ENCODE measurements at regions not wholly inside any gene's neighbourhood (a gene's known extent, or its start where the extent isn't known, plus 50 kb on each side); places are given as distances from the start of the nearest gene placed in this dataset.
"Not testable (repeated sequence)": the region's sequence is repeated elsewhere in the genome, so short reads cannot be mapped to it uniquely, and the experiment has no call there.

DNA sequence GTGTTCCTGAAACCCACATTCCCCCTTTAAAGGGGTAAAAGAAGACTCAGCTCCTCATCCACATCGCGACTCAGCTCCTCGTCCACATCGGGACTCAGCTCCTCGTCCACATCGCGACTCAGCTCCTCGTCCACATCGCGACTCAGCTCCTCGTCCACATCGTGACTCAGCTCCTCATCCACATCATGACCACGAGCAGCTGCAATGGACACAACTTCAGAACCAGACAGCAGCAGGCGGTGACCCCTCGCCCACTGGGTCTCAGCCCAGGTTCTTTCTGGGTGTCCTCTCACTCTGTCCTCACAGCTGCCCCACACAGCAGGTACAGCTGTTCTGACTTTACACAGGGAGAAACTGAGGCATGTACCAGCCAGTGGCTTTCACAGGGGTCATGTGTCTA is 163.5 kb upstream of the SALL3 start:
- DNase-seq: no peak

DNA sequence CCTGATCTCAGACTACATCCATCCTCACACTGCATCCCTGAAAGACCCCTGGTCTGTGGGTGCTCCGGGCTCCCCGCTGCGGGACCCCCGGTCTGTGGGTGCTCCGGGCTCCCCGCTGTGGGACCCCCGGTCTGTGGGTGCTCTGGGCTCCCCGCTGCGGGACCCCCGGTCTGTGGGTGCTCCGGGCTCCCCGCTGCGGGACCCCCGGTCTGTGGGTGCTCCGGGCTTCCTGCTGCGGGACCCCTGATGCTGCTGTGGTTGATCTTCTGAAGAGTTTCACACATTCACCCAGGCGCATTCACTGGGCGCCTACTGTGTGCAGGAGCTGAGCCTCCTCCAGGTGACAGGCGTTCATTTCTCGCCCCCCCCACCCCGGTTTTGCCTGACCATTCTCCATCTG is 162.7 kb upstream of the SALL3 start:
- no peak for DNase-seq

DNA sequence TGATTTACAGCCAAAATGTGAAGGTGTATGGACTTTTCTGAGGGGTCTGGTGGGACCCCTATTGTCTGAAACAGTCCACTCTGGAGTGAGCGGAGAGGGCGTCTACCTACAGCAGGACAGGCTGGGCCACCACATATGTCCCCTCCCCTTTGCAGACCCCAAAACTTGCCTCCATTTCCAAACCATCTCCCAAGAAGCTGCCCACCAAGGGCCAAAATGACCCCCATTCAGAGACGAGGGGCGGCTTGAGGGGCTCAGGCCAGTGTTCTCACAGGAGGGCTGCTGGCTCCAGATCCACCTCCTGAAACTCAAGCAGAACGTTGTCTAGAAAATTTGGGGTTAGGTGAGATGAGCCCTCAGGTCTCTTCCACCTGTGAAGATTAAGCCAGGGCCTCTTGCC is 161.1 kb upstream of the SALL3 start:
- DNase-seq: no peak

DNA sequence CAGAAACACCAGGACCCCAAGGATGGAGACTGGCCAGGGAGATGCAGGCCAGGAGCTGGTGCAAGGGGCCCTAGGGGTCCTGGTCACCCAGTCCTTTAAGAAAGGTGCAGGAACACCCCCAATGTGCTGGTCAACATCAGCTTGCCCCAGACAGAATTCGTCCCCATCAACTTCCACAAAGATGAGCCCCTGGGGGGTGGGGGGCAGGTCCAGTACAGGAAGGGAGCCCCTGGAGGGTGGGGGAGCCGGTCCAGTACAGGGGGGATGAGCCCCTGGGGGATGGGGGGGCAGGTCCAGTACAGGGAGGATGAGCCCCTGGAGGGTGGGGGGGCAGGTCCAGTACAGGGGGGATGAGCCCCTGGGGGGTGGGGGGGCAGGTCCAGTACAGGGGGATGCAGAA is 160.7 kb upstream of the SALL3 start:
- DNase-seq: no peak

DNA sequence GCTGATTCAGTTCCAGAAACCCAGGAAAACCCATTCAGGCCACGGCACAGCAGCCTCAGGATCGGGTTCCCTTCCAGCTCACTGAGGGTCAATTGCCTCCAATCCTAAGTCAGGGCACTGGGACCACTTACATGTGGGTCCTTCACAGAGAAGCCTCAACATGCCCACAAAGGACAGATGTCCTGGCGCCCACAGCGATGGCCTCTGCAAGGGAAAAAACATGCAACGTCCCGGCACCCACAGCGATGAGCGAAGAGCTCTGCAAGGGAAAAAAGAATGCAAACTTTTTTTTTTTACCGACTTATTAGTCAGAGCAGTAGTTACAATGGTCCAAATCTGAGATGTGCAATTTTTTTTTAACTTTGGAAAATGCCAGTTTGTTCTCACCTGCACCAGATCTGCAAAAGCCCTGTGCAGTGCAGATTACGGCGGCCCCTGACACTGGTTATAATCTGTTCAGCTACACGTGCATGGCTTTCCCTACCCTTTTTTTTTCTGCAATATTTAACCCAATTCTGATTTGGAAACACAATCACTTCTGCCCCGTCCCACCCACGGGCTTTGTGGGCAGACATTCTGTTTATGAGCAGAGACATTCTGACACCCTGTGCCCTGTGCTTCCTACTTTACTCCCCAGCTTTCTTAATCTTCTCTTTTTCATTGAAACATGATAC is 159.3 kb upstream of the SALL3 start:
- no peak for DNase-seq

DNA sequence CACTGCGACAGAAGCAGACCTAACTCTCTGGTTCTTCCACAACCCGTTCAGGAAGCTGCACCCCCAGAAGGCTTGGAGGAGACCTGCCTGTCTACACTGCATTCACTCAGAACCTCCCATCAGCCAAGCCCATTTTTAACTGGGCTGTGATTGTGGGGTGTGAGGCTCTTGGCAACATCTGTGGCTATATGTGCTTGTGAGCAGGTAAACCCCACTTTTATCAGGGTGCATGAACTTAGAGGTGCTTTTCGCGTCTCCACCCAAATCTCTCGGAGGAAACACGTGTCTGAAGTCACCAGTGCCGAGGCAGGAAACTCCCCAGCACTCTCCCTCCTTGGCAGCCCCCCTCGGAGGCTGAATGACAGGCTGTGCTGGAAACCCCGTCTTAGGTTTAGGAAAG is 158.2 kb upstream of the SALL3 start:
- DNase-seq: no peak

DNA sequence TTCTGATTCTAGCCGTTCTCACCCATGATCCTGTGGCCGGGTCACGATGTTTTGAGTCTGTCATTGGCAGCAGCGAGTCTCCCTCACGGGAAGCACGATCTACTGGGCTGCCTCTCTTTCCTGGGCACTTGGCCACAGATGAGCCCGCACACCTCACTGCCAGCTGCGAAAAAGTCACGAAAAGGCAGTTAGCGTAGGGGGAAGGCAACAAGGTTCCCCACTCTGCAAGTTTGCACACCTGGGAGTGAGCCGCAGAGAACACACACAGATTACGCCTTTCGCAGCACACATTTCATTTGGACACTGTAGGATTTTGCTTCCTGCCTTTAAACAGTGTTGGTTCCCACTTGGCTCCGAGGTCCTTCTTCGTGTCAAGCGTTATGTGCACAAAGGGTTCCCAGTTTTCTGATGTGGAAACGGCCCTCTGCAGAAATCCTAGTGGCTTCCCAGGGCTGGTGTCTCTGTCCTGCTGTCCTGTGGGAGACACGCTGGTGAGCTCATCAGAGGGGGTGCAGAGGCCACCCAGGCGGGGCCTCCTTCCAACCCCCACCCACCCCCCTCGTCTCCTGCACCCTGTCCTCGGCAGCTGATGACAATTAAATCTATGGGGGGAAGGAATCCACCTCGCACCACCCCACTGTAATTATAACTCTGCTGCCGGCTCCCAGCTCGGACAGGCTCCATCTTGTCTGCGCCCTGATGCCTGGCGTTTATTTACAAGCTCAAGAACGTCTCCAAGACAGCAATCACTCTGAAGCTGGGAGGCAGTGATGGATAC is 157.3 kb upstream of the SALL3 start:
- DNase-seq: no peak

DNA sequence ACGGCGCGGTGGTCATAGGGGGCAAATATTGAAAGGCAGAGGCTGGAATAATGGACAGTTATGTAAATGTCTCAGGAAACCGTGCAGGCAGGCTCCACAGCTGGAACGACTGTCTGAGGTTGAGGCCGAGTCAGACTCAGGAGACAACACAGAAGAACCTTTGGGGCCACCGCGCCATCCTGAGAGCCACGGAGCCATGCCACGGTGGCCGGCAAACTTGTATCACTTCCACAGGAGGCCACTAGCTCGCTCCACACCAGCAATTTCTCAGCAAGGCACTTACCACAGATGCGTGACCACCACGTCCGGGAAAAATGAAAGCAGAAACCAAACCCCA is 156.7 kb upstream of the SALL3 start:
- DNase-seq: no peak

DNA sequence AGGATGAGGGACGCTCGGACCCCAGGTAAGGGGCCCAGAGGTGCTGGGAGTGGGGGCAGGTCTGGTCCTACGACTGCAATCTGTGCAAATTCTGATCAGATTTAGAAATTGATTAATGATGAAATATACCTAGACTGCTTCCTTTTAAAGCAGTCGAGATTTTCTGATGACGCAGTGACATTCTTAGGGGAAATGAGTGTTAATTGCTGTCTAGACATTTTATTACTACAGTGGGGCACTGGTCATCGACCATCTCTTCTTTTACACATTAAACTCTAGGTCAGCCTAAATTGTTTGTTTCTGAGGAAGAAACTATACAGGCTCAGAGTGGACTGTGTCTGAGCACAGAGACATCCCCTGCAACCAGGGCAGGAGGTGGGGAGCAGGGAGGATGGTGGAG is 154.4 kb upstream of the SALL3 start:
- no peak for DNase-seq

DNA sequence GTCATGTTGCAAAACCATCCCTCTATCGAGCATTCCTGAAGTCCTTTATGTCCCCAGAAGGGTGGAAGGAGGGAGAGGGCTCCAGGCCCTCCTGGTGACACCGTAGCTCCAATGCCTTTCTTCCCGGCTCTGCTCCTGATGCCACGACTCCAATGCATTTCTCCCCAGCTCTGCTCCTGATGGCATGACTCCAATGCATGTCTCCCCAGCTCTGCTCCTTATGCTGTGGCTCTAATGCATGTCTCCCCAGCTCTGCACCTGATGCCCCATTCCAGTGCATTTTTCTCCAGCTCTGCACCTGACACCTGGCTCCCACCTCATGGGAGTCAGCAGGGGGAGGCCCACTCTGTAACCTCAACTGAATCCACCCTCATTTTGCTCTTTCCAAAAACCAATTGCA is 153.0 kb upstream of the SALL3 start:
- no peak for DNase-seq

DNA sequence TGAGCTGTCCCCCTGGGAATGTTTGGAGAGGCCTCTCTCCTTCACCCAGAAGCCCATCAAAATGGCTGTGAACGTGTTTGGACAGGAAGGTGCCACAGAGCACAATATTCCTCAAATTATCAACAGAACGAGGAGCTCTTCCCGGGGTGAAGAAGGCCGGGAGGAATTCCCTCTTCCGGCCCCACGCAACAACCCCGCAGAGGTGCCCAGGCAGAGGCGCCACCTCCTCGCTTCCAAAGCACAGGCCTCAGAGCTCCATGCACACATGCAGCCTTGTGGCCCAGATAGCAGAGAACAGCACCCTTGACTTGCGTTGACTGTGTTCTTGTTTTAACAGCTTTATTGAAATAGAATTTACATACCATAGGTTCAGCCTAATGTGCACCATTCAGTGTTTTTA is 152.5 kb upstream of the SALL3 start:
- DNase-seq: no peak

DNA sequence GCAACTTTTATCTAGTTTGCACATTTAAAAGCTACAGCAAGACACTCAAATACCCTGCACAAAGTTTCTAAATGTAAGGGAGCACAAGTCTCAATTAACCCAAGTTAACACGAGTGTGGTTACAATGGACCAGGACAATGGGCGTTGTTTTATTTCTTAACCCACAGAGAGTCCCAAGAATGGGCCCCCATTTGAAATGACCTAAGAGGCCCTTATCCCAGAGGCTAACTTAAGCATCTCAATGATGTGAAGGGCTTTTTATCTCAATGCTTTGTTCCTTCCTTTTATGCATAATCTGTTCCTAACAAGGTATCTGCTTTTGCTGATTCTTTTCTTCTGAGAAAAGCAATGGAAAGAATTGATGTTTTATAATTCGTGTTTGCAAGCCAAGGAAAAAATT is 151.5 kb upstream of the SALL3 start:
- no peak for DNase-seq

DNA sequence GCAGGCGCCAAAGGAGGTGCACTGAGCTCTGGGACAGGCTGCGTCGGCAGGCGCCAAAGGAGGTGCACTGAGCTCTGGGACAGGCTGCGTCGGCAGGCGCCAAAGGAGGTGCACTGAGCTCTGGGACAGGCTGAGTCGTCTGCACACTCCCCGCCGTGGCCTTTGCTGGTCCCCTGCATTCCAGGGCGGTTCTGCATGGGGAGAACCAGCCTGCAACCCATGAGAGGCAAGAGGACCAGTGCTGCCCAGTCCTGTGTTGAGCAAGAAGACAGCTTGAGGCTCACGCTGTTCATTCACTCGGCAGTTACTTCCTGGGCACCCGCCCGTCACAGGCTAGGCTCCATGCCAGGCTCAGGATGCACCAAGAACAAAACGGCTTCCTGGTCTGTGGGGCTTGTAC is 150.6 kb upstream of the SALL3 start:
- DNase-seq: not testable (repeated sequence)

DNA sequence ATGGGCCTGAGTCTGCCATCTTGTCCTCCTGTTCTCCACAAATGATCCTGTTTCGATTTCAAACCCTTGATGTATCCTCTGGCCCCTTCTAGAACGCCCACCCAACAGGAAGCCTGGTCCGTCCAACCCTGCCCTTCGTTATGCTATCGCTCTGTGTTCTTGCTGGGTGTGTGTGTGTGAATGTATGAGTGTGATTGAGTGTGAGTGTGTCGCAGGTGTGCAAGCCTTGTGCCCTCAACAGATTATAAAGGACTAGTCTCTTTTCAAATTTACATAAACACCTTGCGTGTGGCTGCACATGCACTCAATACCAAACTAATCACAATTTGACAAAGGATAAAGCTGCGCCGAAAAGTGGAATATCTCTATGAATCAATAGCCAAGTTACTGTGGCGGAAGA is 149.5 kb upstream of the SALL3 start:
- DNase-seq: no peak

DNA sequence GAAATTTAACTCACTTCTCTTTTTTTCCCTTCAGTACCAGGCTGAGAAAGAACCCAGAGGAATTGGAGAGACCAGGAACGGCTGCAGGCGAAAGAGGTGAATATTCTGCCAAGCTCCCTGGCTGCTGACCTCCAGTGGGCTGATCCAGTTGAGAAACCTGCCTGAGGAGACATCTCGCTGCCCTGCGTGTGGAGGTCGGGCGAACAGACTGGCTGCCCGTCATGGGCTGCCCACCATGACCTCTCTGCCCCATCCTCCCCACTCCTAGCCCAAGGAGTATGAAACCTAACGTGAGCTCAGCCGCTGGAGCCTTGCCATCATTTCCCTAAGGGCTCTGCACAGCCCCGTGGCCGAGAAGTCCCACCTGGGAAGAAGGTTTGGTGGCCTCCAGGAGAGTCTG is 148.8 kb upstream of the SALL3 start:
- DNase-seq: no peak

DNA sequence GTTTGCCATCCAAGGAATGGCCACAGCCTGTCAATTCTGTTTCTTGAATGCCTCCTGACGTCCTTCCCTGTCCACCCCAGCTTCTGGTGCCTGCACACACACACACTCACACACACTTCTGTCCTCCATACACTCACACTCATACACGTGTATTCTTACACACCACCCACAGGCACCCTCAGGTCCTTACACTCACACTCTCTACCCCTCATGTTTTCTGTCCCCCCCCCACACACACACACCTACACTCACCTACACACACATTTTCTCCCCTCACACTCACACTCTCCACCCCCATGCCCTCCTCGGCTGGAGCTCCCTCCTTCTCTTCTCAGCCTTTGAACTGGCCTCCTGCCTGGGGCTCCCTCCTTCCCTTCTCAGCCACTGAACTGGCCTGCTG is 148.0 kb upstream of the SALL3 start:
- no peak for DNase-seq

DNA sequence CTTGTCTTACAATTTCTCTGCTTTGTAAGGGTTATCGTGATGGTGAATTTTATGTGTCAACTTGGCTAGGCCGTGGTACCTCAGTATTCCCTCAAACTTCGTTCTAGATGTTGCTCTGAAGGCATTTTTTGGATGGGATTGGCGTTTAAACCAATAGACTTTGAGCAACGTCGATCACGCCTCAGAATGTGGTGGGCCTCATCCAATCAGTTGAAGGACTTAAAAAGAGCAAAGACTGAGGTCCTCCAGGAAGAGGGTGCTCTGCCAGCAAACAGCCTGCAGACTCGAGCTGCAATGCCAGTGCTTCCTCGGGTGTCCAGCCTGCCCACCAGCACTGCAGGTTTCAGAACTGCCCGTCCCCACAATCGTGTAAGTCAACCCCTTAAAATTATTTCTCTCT is 145.8 kb upstream of the SALL3 start:
- DNase-seq: no peak

DNA sequence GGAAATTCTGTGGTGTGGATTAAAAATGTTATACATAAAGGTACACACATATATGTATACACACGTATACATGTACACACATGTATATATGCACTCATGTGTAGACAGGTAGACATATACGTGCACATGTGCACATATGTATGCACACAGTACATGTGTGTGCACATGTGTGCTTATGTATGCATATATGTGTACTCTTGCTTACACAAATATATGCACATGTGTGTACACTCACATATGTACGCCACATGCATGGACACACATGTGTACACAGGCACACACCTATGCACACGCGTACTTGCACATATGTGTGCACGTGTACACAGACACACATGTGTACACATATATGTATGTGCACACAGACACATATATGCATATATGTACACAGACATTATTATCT is 142.8 kb upstream of the SALL3 start:
- DNase-seq: no peak

DNA sequence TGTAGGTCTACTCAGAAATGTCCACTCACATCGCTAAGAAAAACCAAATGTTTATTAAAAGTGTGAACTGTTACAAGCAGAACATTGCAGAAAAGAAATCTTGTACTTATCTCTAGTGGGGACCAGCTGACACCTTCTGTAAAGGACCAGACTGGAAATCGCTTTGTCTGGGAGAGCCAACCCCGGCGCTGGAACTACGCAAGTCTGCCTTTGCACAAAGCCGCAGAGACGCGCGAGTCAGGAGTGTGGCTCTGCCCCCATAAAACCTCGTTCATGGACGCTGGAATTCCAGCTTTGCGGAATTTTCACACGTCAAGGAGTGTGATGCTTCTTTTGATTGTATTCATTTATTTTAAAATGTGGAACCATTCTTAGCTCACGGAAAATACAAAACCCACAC is 141.9 kb upstream of the SALL3 start:
- no peak for DNase-seq

DNA sequence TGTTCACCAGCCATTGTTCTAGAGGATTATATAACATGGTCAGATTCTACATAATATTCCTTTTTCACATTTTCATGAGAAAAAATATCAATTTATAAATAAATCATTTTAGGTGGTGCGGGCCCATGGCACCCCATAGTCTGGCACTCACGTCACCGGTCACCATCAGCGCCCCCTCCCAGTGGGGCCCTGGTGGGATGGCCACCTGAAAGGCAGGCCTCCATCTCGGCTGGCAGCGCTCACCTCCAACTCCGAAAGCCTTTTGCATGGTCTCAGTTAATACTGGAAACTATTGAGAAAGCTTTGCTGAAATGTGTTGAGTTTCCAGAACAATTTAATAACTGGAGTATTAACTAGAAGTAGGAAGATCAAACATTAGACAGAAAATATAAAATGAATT is 141.4 kb upstream of the SALL3 start:
- no peak for DNase-seq

DNA sequence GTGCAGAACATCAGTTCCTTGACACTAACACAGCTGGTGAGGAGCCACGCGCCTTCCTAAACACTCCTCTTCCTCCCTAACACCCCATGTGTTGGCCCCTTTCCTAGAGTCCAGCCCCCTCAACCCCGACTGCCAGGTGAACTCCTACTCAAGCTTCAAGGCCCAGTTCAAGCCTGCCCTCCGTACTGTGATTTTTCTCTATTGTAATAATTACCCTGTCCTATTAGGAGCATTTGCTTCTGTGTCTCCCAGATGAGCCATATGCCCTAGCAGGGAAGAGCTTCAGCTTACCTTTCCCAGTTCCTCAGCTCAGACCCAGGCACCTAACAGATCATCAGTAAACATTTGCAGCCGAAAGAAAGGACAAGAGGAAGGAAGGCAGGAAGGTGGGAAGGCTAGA is 130.6 kb upstream of the SALL3 start:
- no peak for DNase-seq

DNA sequence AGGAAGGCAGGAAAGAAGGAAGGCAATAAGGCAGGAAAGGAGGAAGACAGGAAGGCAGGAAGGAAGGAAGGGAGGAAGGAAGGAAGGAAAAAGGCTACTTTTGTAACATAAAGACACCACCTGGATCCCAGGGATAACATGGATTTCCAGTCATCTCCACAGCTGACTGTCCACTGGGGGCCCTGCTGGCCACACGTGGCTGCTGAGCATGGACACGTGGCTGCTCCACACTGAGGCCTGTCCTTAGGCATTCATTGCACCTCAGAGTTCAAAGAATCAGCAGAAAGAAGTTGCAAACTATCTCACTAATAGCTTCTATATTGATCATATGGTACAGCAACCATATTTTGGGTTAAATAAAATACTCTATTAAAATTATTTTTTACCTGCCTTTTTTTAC is 130.2 kb upstream of the SALL3 start:
- no peak for DNase-seq

DNA sequence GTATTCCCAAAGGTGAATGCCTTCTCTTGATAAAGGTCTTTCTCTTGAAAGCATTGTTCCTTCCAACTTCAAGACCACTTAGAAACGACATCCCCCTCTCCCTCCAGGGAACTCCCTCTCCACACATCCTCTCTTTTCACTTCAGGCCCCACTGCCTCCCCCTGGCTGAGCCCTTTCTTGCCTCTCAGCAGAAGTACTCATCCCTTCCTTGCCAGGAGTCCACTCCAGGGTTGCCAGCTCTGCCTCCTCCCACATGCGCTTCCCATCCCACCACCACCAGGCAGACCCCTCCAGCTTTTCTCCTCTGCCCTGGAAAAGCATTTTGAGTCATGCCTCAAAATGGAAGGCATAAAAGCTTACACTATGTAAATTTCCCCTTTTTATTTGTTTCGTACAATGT is 126.3 kb upstream of the SALL3 start:
- DNase-seq: no peak

DNA sequence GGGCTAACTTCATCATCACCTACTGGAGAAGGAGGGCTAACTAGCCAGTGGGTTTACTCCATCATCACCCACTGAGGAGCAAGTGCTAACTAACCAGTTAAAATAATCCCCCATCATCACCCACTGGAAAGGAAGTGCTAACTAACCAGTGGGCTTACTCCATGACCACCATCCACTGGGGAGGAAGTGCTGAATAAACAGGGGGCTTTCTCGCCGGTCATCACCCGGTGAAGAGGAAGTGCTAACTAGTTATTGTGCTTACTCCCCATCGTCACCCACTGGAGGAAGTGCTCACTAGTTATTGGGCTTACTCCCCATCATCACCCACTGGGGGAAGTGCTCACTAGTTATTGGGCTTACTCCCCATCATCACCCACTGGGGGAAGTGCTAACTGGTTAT is 124.4 kb upstream of the SALL3 start:
- no peak for DNase-seq
